22Rv1 (cell line): ENCODE measurements at regions not wholly inside any gene's neighbourhood (a gene's known extent, or its start where the extent isn't known, plus 50 kb on each side); places are given as distances from the start of the nearest gene placed in this dataset.
A peak's percentile ranks its signal among the peaks of the same experiment; 100 is the strongest.
"Not testable (repeated sequence)": the region's sequence is repeated elsewhere in the genome, so short reads cannot be mapped to it uniquely, and the experiment has no call there.

Experiments
- ZFX ChIP-seq: fragments of 450-650 bp; IDR thresholded peaks from 2 replicates; pipeline ENCODE4 v1.6.1; 2017; ENCODE audit warnings: antibody characterized with exemption, borderline replicate concordance
- TF ChIP-seq, protein P1 (sequence below): fragments of 450-650 bp; IDR thresholded peaks from 2 replicates; pipeline ENCODE4 v1.5.1; 2017; ENCODE audit warnings: mild to moderate bottlenecking

DNA sequence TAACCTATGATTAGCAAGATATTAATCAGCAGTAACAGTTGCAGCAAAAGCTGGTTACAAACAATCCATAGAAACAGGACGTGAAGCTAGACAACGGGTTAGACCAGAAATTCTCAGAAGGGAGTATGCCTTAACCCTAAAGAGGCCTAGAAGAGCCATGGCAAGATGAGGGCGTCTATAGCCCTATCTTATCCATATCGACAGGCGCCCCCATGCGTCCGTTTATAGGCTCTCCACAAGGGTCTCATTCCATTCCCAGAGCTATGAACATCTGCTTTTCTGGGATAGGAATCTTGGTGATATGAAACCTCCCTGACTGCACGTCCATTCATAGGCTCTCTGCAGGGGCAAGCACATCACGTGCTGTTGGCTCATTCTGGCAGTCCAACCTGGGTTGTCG, 109.2 kb upstream of the OR13F1 start:
- TF ChIP-seq, protein P1, sequence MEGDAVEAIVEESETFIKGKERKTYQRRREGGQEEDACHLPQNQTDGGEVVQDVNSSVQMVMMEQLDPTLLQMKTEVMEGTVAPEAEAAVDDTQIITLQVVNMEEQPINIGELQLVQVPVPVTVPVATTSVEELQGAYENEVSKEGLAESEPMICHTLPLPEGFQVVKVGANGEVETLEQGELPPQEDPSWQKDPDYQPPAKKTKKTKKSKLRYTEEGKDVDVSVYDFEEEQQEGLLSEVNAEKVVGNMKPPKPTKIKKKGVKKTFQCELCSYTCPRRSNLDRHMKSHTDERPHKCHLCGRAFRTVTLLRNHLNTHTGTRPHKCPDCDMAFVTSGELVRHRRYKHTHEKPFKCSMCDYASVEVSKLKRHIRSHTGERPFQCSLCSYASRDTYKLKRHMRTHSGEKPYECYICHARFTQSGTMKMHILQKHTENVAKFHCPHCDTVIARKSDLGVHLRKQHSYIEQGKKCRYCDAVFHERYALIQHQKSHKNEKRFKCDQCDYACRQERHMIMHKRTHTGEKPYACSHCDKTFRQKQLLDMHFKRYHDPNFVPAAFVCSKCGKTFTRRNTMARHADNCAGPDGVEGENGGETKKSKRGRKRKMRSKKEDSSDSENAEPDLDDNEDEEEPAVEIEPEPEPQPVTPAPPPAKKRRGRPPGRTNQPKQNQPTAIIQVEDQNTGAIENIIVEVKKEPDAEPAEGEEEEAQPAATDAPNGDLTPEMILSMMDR, result peak; percentile 17; the same call in 1 of the 2 replicates
- not testable (repeated sequence) for TF ChIP-seq ZFX
